ENCODE measurements at regions not wholly inside any gene's neighbourhood (a gene's known extent, or its start where the extent isn't known, plus 50 kb on each side); places are given as distances from the start of the nearest gene placed in this dataset.

- no peaks in the 10 kb centered on the region for H3K4me1 ChIP-seq (ENCODE audit: control insufficient read depth in 4 of 4, insufficient read depth in 4 of 4, low read length in 3 of 4)
- TF ChIP-seq NR2F2 (IDR thresholded peaks at IDR 0.05) (no peak), HNF4A (conservative IDR thresholded peaks at IDR 0.05) (no peak), FOXA2 (IDR thresholded peaks at IDR 0.05) (no peak), MAX (IDR thresholded peaks at IDR 0.05) (no peak), RAD21 (IDR thresholded peaks at IDR 0.05) (no peak), FOXA1 (IDR thresholded peaks at IDR 0.05) (no peak)
- WGBS = 82% methylated on average over 1 of the region's 1 CpG
- DNase-seq (ENCODE audit: low spot score) = no peak
- peaks cover 0 to 3% (median 1%) of the 10 kb centered on the region in 4 donors for H3K27me3 ChIP-seq (ENCODE audit: control insufficient read depth in 4 of 4, insufficient read depth in 4 of 4, low read length in 3 of 4)
- no peak overlapping the region for H3K27ac ChIP-seq (ENCODE audit: low read depth in 1 of 2, low read length in 2 of 2)
- H3K9me3 ChIP-seq (ENCODE audit: control insufficient read depth in 4 of 4, low read length in 3 of 4) = no peaks in the 10 kb centered on the region
- H3K9ac ChIP-seq (ENCODE audit: low read depth in 1 of 2, low read length in 2 of 2) = no peak overlapping the region
- H3K36me3 ChIP-seq (ENCODE audit: control insufficient read depth in 4 of 4, insufficient read depth in 3 of 4, low read depth in 1 of 4, low read length in 3 of 4) = no peaks in the 10 kb centered on the region
- H3K4me3 ChIP-seq (ENCODE audit: low read depth in 1 of 3, low read length in 3 of 3) = no peak overlapping the region
Measured at GRCh38 chr9:13809401-13809800, 504.5 kb downstream of the NFIB start.

GRCh38 chr9:13807118-13807517 lies 506.8 kb downstream of the NFIB start:
- no peak for TF ChIP-seq TAF1 (conservative IDR thresholded peaks at IDR 0.05)
- TF ChIP-seq RAD21 (IDR thresholded peaks at IDR 0.05) = no peak
- TF ChIP-seq GABPA (IDR thresholded peaks at IDR 0.05 in 1 of 2, conservative IDR thresholded peaks at IDR 0.05 in 1 of 2) = no peak
- Histone ChIP-seq H3K36me3 (ENCODE audit: control insufficient read depth in 4 of 4, insufficient read depth in 3 of 4, low read depth in 1 of 4, low read length in 3 of 4) (no peaks in the 10 kb centered on the region), H3K4me3 (ENCODE audit: low read depth in 1 of 3, low read length in 3 of 3) (no peak overlapping the region), H3K9ac (ENCODE audit: low read depth in 1 of 2, low read length in 2 of 2) (no peak overlapping the region), H3K9me3 (ENCODE audit: control insufficient read depth in 4 of 4, low read length in 3 of 4) (no peaks in the 10 kb centered on the region), H3K27me3 (ENCODE audit: control insufficient read depth in 4 of 4, insufficient read depth in 4 of 4, low read length in 3 of 4) (peaks cover 0 to 3% (median 1%) of the 10 kb centered on the region in 4 donors), H3K27ac (ENCODE audit: low read depth in 1 of 2, low read length in 2 of 2) (no peak overlapping the region), H3K4me1 (ENCODE audit: control insufficient read depth in 4 of 4, insufficient read depth in 4 of 4, low read length in 3 of 4) (no peaks in the 10 kb centered on the region)
- no peak for DNase-seq (ENCODE audit: low spot score)
- WGBS = 87% methylated on average over 4 of the region's 4 CpGs

DNA sequence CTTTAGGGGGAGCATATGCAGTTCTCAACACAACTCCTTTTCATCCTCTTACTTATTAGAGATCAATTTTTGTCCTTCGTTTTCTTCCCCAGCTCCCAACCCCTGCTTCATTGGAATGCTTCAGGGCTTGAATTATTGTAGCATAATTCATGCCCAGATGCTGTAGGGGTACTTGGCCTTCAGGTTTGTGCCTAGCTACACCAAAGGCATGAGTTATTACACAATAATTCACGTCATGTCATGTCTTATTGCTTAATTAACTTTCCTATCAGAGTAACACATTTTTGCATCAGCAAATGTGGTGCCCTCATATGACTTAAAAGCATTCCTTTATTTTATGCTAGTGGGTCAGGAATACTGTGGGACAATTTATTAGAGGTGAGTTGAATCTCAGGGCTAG lies 507.2 kb downstream of the NFIB start:
- no peaks in the 10 kb centered on the region for H3K4me1 ChIP-seq (ENCODE audit: control insufficient read depth in 4 of 4, insufficient read depth in 4 of 4, low read length in 3 of 4)
- TF ChIP-seq HNF4A (conservative IDR thresholded peaks at IDR 0.05) (no peak), CTCF (IDR thresholded peaks at IDR 0.05; ENCODE audit: low read depth, low read length, missing input control) (no peak), JUND (IDR thresholded peaks at IDR 0.05) (no peak)
- TF ChIP-seq, protein P1, sequence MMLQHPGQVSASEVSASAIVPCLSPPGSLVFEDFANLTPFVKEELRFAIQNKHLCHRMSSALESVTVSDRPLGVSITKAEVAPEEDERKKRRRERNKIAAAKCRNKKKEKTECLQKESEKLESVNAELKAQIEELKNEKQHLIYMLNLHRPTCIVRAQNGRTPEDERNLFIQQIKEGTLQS (IDR thresholded peaks at IDR 0.05) = no peak
- no peak for DNase-seq (ENCODE audit: low spot score)
- no peaks in the 10 kb centered on the region for H3K36me3 ChIP-seq (ENCODE audit: control insufficient read depth in 4 of 4, insufficient read depth in 3 of 4, low read depth in 1 of 4, low read length in 3 of 4)
- 60% methylated on average over 2 of the region's 2 CpGs for WGBS
- H3K27ac ChIP-seq (ENCODE audit: low read depth in 1 of 2, low read length in 2 of 2) = no peak overlapping the region
- no peaks in the 10 kb centered on the region for H3K9me3 ChIP-seq (ENCODE audit: control insufficient read depth in 4 of 4, low read length in 3 of 4)
- no peak overlapping the region for H3K9ac ChIP-seq (ENCODE audit: low read depth in 1 of 2, low read length in 2 of 2)
- H3K4me3 ChIP-seq (ENCODE audit: low read depth in 1 of 3, low read length in 3 of 3) = no peak overlapping the region
- H3K27me3 ChIP-seq (ENCODE audit: control insufficient read depth in 4 of 4, insufficient read depth in 4 of 4, low read length in 3 of 4) = peaks cover 0 to 3% (median 1%) of the 10 kb centered on the region in 4 donors

DNA sequence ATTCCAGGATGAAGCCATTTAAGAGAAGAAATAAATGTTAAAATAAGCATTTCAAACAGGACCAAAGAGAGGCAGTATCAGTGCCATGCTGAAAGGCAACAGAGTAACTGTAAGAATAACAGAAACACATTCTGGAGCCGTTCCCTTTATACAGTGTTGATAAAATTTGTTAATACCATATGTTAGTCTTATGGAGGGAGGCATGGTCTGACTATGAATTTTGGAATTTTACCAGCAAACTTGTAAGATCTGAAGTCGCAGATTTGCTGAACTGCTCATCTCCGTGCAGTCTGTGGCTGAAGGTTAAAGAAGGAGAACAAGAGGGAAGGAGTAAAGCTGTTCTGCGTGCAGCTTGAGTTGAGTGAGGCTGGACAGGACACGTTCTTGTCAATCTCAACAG lies 508.4 kb downstream of the NFIB start:
- no peak for TF ChIP-seq RXRA (IDR thresholded peaks at IDR 0.05)
- no peak overlapping the region for H3K4me3 ChIP-seq (ENCODE audit: low read depth in 1 of 3, low read length in 3 of 3)
- H3K27ac ChIP-seq (ENCODE audit: low read depth in 1 of 2, low read length in 2 of 2) = no peak overlapping the region
- no peak overlapping the region for H3K9ac ChIP-seq (ENCODE audit: low read depth in 1 of 2, low read length in 2 of 2)
- H3K27me3 ChIP-seq (ENCODE audit: control insufficient read depth in 4 of 4, insufficient read depth in 4 of 4, low read length in 3 of 4) = peaks cover 0 to 3% (median 1%) of the 10 kb centered on the region in 4 donors
- DNase-seq (ENCODE audit: low spot score) = no peak
- no peaks in the 10 kb centered on the region for H3K36me3 ChIP-seq (ENCODE audit: control insufficient read depth in 4 of 4, insufficient read depth in 3 of 4, low read depth in 1 of 4, low read length in 3 of 4)
- no peaks in the 10 kb centered on the region for H3K4me1 ChIP-seq (ENCODE audit: control insufficient read depth in 4 of 4, insufficient read depth in 4 of 4, low read length in 3 of 4)
- no peaks in the 10 kb centered on the region for H3K9me3 ChIP-seq (ENCODE audit: control insufficient read depth in 4 of 4, low read length in 3 of 4)
- WGBS = 72% methylated on average over 5 of the region's 5 CpGs
